Activated CD8-positive, alpha-beta T cell treated with anti-CD3 and anti-CD28 coated beads for 36 hours (primary cell): ENCODE measurements at regions not wholly inside any gene's neighbourhood (a gene's known extent, or its start where the extent isn't known, plus 50 kb on each side); places are given as distances from the start of the nearest gene placed in this dataset.
A peak's percentile ranks its signal among the peaks of the same experiment; 100 is the strongest.

Experiments
- ATAC-seq: fragments of 200-7000 bp; cut with Tn5 transposase; one replicate; pipeline ENCODE4 v1.10.0; 2021; ENCODE audit warnings: mild to moderate bottlenecking, moderate library complexity
- CTCF ChIA-PET: fragments of 350-600 bp; sonication (Branson Sonifier 250); formaldehyde crosslinking; loops from one replicate; lab custom pipeline; 2021; ENCODE audit warnings: antibody characterized with exemption; lab: Charles Lee
- POLR2A ChIA-PET: fragments of 350-600 bp; sonication (Branson Sonifier 250); formaldehyde crosslinking; loops from one replicate; lab custom pipeline; 2021; ENCODE audit warnings: antibody characterized with exemption; lab: Charles Lee
- DNase-seq: peaks from one replicate; pipeline ENCODE4 v3.0.0-alpha.2; 2020
- H3K27ac Mint-ChIP-seq: one replicate; pipeline ENCODE4 v1.8.0; 2021; ENCODE audit warnings: mild to moderate bottlenecking, mixed read lengths
- H3K27me3 Mint-ChIP-seq: one replicate; pipeline ENCODE4 v1.8.0; 2021; ENCODE audit warnings: mixed read lengths
- H3K36me3 Mint-ChIP-seq: one replicate; pipeline ENCODE4 v1.8.0; 2021; ENCODE audit warnings: low read depth, mixed read lengths
- H3K4me1 Mint-ChIP-seq: one replicate; pipeline ENCODE4 v1.8.0; 2021; ENCODE audit warnings: low read depth, mixed read lengths
- H3K4me3 Mint-ChIP-seq: one replicate; pipeline ENCODE4 v1.8.0; 2021; ENCODE audit warnings: mild to moderate bottlenecking, moderate library complexity, mixed read lengths
- H3K9me3 Mint-ChIP-seq: one replicate; pipeline ENCODE4 v1.8.0; 2021; ENCODE audit warnings: mixed read lengths
- intact Hi-C: fragments of 100-400 bp; cut with micrococcal nuclease; formaldehyde crosslinking; loops from one replicate; pipeline ENCODE4 v1.10.0; 2022
- TF ChIP-seq, protein P1 (sequence below): fragments of 200-600 bp; IDR thresholded peaks from one replicate; pipeline ENCODE4 v1.8.0; 2022; ENCODE audit warnings: antibody characterized with exemption, mild to moderate bottlenecking

DNA sequence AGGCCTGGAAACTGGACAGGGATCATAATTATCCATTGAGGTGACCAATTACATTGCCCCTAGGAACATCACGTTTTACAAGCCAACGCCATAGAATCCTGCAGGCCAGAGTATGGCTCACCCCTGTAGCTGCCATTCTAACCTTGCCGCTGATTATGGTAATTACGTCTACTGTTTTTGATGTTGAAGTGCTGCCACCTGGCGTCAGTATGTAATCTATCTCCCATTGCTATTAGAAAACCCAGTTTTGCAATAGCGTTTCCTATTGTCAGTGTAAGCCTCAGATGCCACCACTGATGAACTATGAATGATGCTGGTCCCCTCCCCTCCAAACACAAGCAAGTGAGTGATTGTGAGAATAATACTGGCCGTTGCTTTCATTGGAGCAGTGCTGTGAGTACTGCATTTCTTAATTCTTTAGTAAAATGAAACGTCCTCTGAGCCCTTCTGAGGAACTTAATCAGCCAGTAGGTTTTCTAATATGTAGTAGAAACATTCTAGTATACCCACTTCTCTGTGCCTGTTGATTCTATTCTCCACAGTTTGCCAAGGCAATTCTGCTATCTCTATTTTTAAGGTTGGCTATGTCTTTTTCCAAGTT lies 100.5 kb upstream of the NMUR2 start:
- H3K27me3 Mint-ChIP-seq, result peaks cover 7% of the 10 kb centered on the region
- POLR2A ChIA-PET, result no interaction called here
- H3K4me3 Mint-ChIP-seq, result no peak overlapping the region
- intact Hi-C loops, result loop anchor here (10.0 kb wide), 1 partner anchor 341 kb away; no protein-coding TSS in a partner anchor
- no peak overlapping the region for H3K27ac Mint-ChIP-seq
- H3K9me3 Mint-ChIP-seq, result no peaks in the 10 kb centered on the region
- CTCF ChIA-PET, result interaction anchor here (1.1 to 1.2 kb wide), 2 partner anchors 9 kb away, joined by 4 to 8 read pairs; no protein-coding TSS in a partner anchor
- TF ChIP-seq, protein P1, sequence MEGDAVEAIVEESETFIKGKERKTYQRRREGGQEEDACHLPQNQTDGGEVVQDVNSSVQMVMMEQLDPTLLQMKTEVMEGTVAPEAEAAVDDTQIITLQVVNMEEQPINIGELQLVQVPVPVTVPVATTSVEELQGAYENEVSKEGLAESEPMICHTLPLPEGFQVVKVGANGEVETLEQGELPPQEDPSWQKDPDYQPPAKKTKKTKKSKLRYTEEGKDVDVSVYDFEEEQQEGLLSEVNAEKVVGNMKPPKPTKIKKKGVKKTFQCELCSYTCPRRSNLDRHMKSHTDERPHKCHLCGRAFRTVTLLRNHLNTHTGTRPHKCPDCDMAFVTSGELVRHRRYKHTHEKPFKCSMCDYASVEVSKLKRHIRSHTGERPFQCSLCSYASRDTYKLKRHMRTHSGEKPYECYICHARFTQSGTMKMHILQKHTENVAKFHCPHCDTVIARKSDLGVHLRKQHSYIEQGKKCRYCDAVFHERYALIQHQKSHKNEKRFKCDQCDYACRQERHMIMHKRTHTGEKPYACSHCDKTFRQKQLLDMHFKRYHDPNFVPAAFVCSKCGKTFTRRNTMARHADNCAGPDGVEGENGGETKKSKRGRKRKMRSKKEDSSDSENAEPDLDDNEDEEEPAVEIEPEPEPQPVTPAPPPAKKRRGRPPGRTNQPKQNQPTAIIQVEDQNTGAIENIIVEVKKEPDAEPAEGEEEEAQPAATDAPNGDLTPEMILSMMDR, result peak; percentile 66
- DNase-seq, result peak; percentile 65
- no peaks in the 10 kb centered on the region for H3K4me1 Mint-ChIP-seq
- ATAC-seq, result peak; percentile 70
- H3K36me3 Mint-ChIP-seq, result no peaks in the 10 kb centered on the region

DNA sequence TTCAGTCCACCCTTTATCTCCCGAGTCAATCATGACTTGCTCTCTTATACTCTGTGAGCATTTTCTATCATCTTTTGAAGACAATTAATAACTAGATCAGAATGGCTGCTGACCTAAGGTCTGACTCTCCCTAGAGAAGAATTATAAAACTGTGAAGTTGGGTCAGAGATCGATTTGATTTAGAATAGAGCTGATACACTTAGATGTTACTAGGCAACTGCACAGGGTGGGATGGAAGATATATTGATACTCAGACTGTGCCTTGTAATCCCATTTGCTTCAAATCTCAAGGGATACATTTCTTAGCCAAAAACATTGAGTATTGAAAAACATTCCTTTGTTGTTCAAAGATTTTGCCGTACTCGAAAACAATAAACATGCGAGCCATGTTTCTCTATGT lies 106.0 kb upstream of the NMUR2 start:
- CTCF ChIA-PET, result no interaction called here
- Mint-ChIP-seq H3K4me3 (no peak overlapping the region), H3K27ac (no peak overlapping the region), H3K9me3 (no peaks in the 10 kb centered on the region), H3K27me3 (peaks cover 2% of the 10 kb centered on the region), H3K4me1 (no peaks in the 10 kb centered on the region), H3K36me3 (no peaks in the 10 kb centered on the region)
- no peak for DNase-seq
- TF ChIP-seq, protein P1, result no peak
- intact Hi-C loops, result no loop called here
- POLR2A ChIA-PET, result no interaction called here
- ATAC-seq, result no peak

DNA sequence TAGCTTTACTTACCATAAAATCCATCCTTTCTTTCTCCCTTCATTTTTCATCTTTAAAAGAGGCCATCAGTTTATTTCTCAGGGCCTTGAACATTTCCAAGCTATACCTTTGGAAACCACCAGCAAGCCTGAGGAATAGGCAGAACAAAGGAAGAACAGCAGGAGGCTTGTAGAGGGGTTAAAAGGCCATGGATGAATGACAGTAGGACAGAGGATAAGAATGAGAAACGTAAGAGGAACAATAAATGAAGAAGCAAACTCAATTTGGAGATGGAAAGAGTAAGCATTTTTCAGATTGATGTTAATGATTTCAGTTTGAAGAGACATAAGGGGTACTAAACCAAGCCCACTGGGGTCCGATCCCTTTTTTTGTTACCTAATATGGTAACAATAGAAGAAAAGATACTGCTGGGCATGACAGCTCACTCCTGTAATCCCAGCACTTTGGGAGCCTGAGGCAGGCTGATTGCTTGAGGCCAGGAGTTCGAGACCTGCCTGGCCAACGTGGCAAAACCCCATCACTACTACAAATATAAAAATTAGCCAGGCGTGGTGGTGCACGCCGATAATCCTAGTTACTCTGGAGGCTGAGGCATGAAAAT lies 106.6 kb upstream of the NMUR2 start:
- Mint-ChIP-seq H3K4me3 (no peak overlapping the region), H3K27me3 (no peaks in the 10 kb centered on the region), H3K4me1 (no peaks in the 10 kb centered on the region), H3K36me3 (no peaks in the 10 kb centered on the region), H3K27ac (no peak overlapping the region), H3K9me3 (no peaks in the 10 kb centered on the region)
- ChIA-PET CTCF (no interaction called here), POLR2A (no interaction called here)
- no peak for DNase-seq
- no peak for ATAC-seq
- TF ChIP-seq, protein P1, result no peak
- intact Hi-C loops, result no loop called here

DNA sequence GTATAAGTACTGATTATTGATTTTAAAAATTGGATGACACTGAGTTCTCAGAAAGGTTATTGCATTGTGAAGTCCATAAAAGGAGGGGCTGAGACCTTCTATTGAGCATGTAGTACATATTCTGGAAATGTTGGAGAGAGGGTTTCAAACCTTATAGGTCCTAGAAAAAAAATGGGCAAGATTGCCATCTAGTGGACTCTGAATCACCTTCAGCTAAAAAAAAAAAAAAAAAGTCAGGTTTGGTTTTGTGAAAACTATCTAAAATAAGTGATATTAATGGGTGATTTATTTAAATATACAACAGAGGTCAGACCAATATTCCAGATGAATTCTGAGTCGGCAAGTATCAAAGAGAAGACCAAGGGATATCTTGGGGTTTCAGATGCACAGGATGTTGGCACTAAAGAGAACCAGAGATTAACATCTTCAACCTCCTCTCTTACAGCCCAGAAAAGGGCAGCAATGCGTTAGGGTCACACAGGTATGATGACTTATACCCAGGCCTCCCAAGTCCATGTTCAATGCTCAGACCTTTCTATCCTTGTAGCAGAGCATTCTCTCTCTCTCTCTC lies 109.8 kb upstream of the NMUR2 start:
- DNase-seq (no peak), ATAC-seq (no peak)
- TF ChIP-seq, protein P1, result peak; percentile 35
- Mint-ChIP-seq H3K4me3 (no peak overlapping the region), H3K9me3 (no peaks in the 10 kb centered on the region), H3K4me1 (no peaks in the 10 kb centered on the region), H3K27me3 (no peaks in the 10 kb centered on the region), H3K27ac (no peak overlapping the region), H3K36me3 (no peaks in the 10 kb centered on the region)
- POLR2A ChIA-PET, result no interaction called here
- CTCF ChIA-PET, result interaction anchor here (0.7 to 1.4 kb wide), 4 partner anchors 8 to 222 kb away, joined by 3 to 4 read pairs (median 4); no protein-coding TSS in a partner anchor
- intact Hi-C loops, result no loop called here

DNA sequence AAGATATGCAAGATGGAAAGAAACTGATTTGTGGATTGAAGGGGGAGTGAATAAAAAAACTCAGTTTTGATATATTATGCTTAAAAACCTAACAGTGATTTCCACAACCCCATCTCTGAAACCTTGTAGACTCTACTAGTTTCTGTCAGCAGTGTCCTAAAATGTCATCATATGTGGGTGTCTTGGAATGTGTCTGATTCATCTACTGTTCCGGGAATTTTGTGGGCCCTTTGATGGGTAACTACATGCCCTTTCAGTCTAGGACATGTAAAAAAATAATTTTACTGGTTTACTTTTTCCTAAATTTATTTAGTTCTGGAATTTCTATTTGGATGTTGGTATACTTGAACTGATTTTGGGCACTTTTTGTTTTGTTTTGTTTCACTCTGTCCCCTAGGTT lies 118.9 kb upstream of the NMUR2 start:
- TF ChIP-seq, protein P1, result no peak
- Mint-ChIP-seq H3K9me3 (no peaks in the 10 kb centered on the region), H3K4me3 (no peak overlapping the region), H3K27ac (no peak overlapping the region), H3K27me3 (no peaks in the 10 kb centered on the region), H3K4me1 (peaks cover 8% of the 10 kb centered on the region), H3K36me3 (no peaks in the 10 kb centered on the region)
- no peak for ATAC-seq
- ChIA-PET POLR2A (no interaction called here), CTCF (interaction anchor here (1.2 kb wide), 1 partner anchor 174 kb away, joined by 3 read pairs; no protein-coding TSS in a partner anchor)
- intact Hi-C loops, result no loop called here
- no peak for DNase-seq
